HG03108 (cell line): ENCODE measurements at regions not wholly inside any gene's neighbourhood (a gene's known extent, or its start where the extent isn't known, plus 50 kb on each side); places are given as distances from the start of the nearest gene placed in this dataset.

Source experiments
- ATAC-seq: cut with Tn5 transposase; IDR thresholded peaks from one replicate; pipeline ENCODE4 v1.9.1; 2021; ENCODE audit warnings: moderate library complexity; ENCODE audit not compliant: unreplicated experiment

- no peak for ATAC-seq
Measured at GRCh38 chr11:115566180-115566764, 62.1 kb upstream of the CADM1 start.

- no peak for ATAC-seq
Measured at GRCh38 chr11:115564851-115565250, 60.6 kb upstream of the CADM1 start.

DNA sequence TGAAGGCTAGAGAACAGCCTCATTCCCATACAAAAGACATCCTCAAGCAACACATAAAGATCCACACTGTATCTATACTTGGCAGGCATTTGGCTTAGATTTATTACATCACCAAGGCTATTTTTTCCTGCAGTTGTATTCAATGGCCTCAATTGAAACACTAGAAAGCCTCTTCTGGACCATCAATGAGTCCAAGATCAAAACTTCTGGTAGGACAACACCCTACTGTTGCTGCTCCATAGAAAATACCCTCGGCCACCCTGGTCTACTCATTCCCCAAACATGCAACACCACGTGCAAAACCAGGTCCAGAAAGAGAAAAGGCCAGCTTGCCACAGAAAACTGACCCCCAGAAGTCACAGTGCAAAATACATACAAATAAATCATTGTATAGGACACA, 56.9 kb upstream of the CADM1 start:
- no peak for ATAC-seq

GRCh38 chr11:115558635-115559034, 54.4 kb upstream of the CADM1 start:
- ATAC-seq: no peak

- ATAC-seq: no peak
Measured at GRCh38 chr11:115557681-115558080, 53.5 kb upstream of the CADM1 start.

DNA sequence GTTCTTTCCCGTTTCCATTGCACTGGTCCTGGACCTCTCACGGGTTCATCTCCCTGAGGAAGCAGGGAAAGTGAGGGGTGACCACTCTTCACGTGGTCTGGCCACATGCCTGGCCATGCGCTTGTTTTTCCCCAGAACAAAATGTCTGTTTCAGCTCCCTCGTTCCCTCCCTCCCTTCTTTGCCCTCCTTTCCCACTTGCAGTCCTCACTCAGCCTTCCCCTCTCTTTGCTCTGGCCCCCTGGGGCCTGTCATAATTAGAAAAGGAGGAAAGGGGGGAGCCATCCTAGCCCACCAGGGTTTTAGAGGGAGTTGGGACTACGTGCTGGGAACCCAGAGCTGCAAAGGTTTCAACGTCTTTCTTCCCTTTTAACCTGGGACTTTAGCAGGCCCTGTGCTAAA, 52.8 kb upstream of the CADM1 start:
- no peak for ATAC-seq

- ATAC-seq: no peak
Measured at GRCh38 chr11:115555336-115556090, 51.3 kb upstream of the CADM1 start.
